ENCODE measurements at regions not wholly inside any gene's neighbourhood (a gene's known extent, or its start where the extent isn't known, plus 50 kb on each side); places are given as distances from the start of the nearest gene placed in this dataset.

DNA sequence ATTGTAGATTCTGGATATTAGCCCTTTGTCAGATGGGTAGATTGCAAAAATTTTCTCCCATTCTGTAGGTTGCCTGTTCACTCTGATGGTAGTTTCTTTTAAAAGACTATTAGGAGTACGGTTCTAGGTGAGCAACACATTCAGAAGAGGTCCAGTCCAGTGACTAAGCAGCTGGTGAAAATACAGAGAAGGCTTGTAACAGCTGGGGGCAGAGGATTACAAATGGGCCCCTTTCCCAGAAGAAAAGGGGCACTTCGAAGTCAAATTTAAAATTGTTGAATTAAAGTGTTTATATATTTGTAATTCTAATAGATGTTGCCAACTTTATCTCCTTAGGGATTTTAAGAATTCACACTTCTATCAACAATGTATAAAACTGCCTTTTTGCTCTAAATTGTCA lies 720.5 kb downstream of the TLE4 start:
- peaks cover 0 to 9% (median 3%) of the 10 kb centered on the region in 3 experiments; a peak in 4 of 7 replicates for H3K36me3 Mint-ChIP-seq (ENCODE audit: insufficient read depth in 1 of 3, low read depth in 3 of 3)
- no peaks in the 10 kb centered on the region for H3K4me1 ChIP-seq (ENCODE audit: insufficient read depth, low read length)
- no peak for DNase-seq
- H3K79me1 ChIP-seq (ENCODE audit: insufficient read depth, low read depth, low read length, poor library complexity, severe bottlenecking): no peaks in the 10 kb centered on the region
- no peak overlapping the region for H3K9ac ChIP-seq (ENCODE audit: extremely low read depth, insufficient read length, low read length)
- H2BK5ac ChIP-seq (ENCODE audit: insufficient read length, low read length): no peak overlapping the region
- no peak overlapping the region for H3K27ac ChIP-seq (ENCODE audit: insufficient read length, low read depth, low read length)
- H2AK5ac ChIP-seq (ENCODE audit: insufficient read length, low read length): no peak overlapping the region
- H3K79me2 ChIP-seq (ENCODE audit: insufficient read depth, low read length): no peaks in the 10 kb centered on the region
- H3K27me3 ChIP-seq (ENCODE audit: insufficient read depth, low read length): no peaks in the 10 kb centered on the region
- no peak overlapping the region for H3K27ac Mint-ChIP-seq
- no peak overlapping the region for H3K14ac ChIP-seq (ENCODE audit: insufficient read depth, low read length)
- no peaks in the 10 kb centered on the region for H4K20me1 ChIP-seq (ENCODE audit: control insufficient read depth, insufficient read depth, insufficient read length)
- no peak for TF ChIP-seq CTCF (conservative IDR thresholded peaks at IDR 0.05)
- no peak overlapping the region for H4K5ac ChIP-seq (ENCODE audit: insufficient read length, low read depth, low read length)
- no peak overlapping the region for H4K8ac ChIP-seq (replicated peaks; ENCODE audit: insufficient read length, low read depth, low read length)
- H3K56ac ChIP-seq (ENCODE audit: insufficient read length, low read depth, low read length): no peak overlapping the region
- peaks cover 3 to 9% of the 10 kb centered on the region in 2 experiments; a peak in 4 of 5 replicates for H3K9me3 Mint-ChIP-seq
- no peak overlapping the region for H2AFZ ChIP-seq (ENCODE audit: low read length)
- no peak overlapping the region for H3K4me3 Mint-ChIP-seq
- H3K18ac ChIP-seq (ENCODE audit: insufficient read length, low read depth, low read length): no peak overlapping the region
- no peak overlapping the region for H3K4me2 ChIP-seq (ENCODE audit: insufficient read depth, insufficient read length, low read length)
- no peaks in the 10 kb centered on the region for H3K9me3 ChIP-seq (ENCODE audit: control insufficient read depth, low read depth, low read length)
- no peak overlapping the region for H2BK12ac ChIP-seq (ENCODE audit: insufficient read length, low read depth, low read length)
- no peaks in the 10 kb centered on the region for H3K27me3 Mint-ChIP-seq (ENCODE audit: low read depth)
- no peaks in the 10 kb centered on the region for H3K23me2 ChIP-seq (ENCODE audit: insufficient read length, low read depth, low read length, poor library complexity, severe bottlenecking)
- no peaks in the 10 kb centered on the region for H3K4me1 Mint-ChIP-seq
- H3K23ac ChIP-seq (ENCODE audit: insufficient read length, low read depth, low read length): no peak overlapping the region
- H3T11ph ChIP-seq (ENCODE audit: low read length): no peak overlapping the region
- H3K4ac ChIP-seq (ENCODE audit: low read depth, low read length): no peak overlapping the region
- H2BK120ac ChIP-seq (ENCODE audit: low read depth, low read length, poor library complexity, severe bottlenecking): no peak overlapping the region
- WGBS (ENCODE audit: extremely low coverage, insufficient read length, low lambda C conversion rate): no CpG with 5 or more reads among the region's 2 CpGs
- no peak overlapping the region for H2BK15ac ChIP-seq (ENCODE audit: low read depth, low read length)
- H4K91ac ChIP-seq (ENCODE audit: insufficient read length, low read depth, low read length): no peak overlapping the region
- no peak overlapping the region for H2BK20ac ChIP-seq (ENCODE audit: low read depth, low read length, poor library complexity, severe bottlenecking)

Data from H9 (cell line).